ENCODE measurements at regions not wholly inside any gene's neighbourhood (a gene's known extent, or its start where the extent isn't known, plus 50 kb on each side); places are given as distances from the start of the nearest gene placed in this dataset.

- no peak for TF ChIP-seq CTCF (IDR thresholded peaks at IDR 0.05; ENCODE audit: low read length)
- TF ChIP-seq EZH2 (optimal IDR thresholded peaks at IDR 0.05; ENCODE audit: low read depth, low read length), result no peak
- no peak for TF ChIP-seq EZH2phosphoT487 (IDR thresholded peaks at IDR 0.05; ENCODE audit: low read length)
These were observed 816.0 kb upstream of the GYPC start for GRCh38 chr2:125839945-125840344.
